KBM-7 (cell line): ENCODE measurements at regions not wholly inside any gene's neighbourhood (a gene's known extent, or its start where the extent isn't known, plus 50 kb on each side); places are given as distances from the start of the nearest gene placed in this dataset.
"Not testable (repeated sequence)": the region's sequence is repeated elsewhere in the genome, so short reads cannot be mapped to it uniquely, and the experiment has no call there.

Experiments used
- DNase-seq: peaks from one replicate; pipeline ENCODE4 v3.0.0-alpha.2; 2015
- in situ Hi-C: fragments of 300-500 bp; cut with MboI; formaldehyde crosslinking; loops from 2 replicates; pipeline ENCODE4 v1.14.3; 2020; ENCODE audit warnings: low sequenced_read_pairs, low pct_unique_long_range_greater_than_20kb, mixed read lengths

GRCh38 chr5:44085083-44085482 is 304.1 kb downstream of the FGF10 start:
- in situ Hi-C loops = no loop called here

DNA sequence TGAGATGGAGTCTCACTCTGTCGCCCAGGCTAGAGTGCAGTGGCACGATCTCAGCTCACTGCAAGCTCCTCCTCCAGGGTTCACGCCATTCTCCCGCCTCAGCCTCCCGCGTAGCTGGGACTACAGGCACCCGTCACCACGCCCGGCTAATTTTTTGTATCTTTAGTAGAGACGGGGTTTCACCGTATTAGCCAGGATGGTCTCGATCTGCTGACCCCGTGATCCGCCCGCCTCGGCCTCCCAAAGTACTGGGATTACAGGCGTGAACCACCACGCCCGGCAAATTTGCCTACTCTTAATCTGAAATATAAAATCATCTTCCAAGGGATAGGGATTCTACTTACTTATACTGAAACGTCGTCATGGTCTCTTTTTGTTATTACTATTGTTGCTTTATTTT is 314.7 kb downstream of the FGF10 start:
- DNase-seq, in situ Hi-C loops: not testable (repeated sequence)

More at GRCh38 chr5:44085083-44085482, 304.1 kb downstream of the FGF10 start:
- no peak for DNase-seq

DNA sequence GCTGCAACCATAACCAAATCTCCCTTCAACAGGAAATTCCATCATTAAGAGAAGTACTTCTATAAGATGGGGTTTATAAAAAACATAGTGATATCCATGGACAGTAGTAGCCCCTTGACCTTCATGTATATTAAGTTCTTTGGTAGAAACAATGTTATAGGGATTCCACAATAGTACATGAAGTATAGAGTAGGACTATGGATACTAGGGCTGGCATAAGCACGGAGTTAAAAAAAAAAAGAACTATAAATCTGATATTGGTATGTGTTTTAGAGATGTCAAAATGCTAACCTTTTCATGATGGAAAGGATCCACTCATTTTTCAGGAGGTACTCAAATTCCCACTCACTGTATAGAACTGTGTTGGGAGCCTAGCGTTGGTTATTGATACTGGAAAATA is 337.6 kb downstream of the FGF10 start:
- in situ Hi-C loops = no loop called here

DNA sequence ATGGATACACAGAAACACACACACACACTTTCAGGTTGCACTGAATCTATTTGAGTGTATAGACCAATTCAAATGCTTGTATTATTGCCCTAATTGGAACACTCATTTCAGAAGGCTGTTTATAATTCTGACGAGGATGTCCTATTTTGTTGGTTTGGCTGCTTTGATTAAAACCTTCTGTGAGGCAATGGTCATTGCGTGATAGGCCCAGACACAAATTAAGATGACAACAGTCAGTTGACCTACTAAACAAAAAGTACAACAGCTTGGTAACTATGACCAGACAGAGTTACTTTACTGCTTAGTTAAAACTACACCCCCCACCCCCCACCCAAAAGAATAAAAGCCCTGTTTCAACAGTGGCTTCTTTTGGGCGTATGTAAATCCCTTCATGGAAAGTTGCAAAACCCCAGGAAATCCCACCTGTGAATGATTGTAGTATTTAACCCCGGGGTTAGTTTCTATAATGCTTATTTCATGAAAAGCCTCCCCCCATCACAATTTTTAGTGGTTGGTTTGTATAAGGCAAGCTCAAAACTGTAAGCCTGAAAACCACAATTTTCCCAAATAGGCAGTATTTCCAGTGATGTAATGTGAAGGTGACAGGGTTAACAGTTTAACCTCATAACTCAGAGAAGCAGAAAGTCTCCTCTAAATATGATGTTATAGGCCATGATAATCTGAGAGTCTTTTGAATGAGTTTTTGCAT is 340.8 kb downstream of the FGF10 start:
- in situ Hi-C loops = no loop called here
- DNase-seq = no peak

More for the DNA sequence above, 337.6 kb downstream of the FGF10 start:
- DNase-seq = no peak

DNA sequence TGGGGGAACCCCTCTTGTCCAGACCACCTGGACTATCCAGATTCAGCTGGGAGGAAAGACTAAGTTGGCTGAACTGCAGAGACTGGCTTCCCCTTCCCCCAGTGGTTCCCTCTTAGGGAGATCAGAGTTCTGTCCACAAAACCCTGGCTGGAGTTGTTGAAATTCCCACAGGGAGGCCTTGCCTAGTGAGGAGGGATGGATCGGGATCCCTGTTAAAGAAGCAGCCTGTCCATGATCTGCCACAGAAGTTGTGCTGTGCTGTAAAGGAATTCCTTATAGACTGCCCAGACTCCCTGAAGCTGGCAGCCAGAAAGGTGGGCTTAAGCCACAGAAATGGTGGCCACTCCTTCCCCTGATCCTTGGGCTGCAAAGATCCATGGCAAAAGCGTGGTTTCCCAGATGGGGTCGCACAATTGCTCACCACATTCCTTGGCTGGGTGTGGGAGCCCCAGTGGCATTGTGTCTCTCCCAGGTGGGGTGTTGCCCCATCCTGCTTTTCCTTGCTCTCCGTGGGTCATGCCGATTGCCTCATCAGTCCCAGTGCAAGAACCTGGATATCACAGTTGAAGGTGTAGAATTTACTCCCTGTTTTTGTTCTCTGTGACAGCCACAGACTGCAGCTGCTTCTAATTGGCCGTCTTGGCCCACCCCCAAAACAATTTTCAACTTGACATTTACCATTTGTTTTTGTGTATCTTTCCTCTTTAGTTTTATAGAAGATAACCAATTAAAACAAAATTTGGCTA is 342.4 kb downstream of the FGF10 start:
- in situ Hi-C loops = no loop called here
- DNase-seq = no peak

DNA sequence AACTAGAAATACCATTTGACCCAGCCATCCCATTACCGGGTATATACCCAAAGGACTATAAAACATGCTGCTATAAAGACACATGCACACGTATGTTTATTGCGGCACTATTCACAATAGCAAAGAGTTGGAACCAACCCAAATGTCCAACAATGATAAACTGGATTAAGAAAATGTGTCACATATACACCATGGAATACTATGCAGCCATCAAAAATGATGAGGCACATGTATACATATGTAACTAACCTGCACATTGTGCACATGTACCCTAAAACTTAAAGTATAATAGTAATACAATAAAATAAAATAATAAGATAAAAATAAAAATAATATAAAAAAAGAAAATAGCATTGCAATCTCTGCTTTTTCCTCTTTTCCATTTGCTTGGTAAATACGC is 344.7 kb downstream of the FGF10 start:
- DNase-seq, in situ Hi-C loops: not testable (repeated sequence)

GRCh38 chr5:44028226-44028625 is 361.0 kb downstream of the FGF10 start:
- no peak for DNase-seq
- in situ Hi-C loops = no loop called here

GRCh38 chr5:44022622-44023021 is 366.6 kb downstream of the FGF10 start:
- in situ Hi-C loops = no loop called here
- DNase-seq = no peak

- in situ Hi-C loops = no loop called here
- DNase-seq = no peak
These were observed 377.7 kb downstream of the FGF10 start for GRCh38 chr5:44011518-44011917.

- no peak for DNase-seq
- in situ Hi-C loops = no loop called here
These were observed 386.8 kb downstream of the FGF10 start for GRCh38 chr5:44002381-44002901.

DNA sequence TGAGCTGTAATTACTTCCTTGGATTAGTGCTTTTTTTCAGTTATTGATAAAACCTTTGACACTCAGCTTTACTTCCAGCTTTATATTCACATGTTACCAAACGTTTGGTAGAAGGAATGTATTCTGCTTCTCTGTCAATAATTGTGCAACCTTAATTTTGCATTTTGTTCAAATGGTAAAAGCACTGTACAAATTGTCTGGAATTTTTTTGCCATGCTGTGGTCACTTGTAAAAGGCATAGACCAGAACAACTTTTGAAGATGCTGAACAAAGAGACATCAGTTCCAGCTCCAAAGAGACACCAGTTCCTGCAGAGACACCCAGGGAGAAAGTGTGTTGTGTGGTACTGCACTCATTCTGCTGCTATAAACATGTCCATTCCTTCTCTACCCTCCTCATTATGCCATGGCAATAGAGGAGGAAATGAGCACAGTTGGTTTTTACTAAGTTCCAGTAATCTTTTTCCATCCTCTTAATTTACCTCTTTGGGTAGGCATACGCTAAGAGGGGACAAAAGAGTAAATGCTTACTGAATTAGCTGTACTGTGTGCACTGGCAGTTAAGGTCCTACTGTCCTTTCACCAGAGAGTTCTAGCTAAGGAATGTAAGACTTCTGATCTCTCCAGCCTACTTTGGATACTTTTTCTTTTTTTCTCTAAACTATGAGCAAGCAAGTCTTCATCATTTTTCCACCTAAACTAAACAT is 387.4 kb downstream of the FGF10 start:
- in situ Hi-C loops = no loop called here
- no peak for DNase-seq

DNA sequence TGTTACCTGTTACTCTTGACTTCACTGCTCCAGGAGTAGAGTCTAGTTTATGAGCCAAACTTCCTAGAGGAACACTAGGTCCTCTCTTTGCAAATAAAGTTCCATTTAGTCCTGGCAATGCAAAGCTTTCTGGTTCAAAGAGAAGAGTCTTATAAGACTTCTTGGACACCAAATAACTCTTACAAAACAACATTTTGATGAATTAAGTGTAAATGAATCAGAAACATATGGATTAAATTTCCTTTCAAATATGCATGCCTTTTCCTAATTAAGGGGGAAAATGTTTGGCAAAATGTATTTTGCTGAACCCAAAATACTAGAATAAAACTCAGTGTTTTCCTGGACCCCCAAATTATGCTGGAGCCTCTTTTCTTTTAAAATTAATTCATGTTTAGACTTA is 388.0 kb downstream of the FGF10 start:
- DNase-seq = no peak
- in situ Hi-C loops = no loop called here

DNA sequence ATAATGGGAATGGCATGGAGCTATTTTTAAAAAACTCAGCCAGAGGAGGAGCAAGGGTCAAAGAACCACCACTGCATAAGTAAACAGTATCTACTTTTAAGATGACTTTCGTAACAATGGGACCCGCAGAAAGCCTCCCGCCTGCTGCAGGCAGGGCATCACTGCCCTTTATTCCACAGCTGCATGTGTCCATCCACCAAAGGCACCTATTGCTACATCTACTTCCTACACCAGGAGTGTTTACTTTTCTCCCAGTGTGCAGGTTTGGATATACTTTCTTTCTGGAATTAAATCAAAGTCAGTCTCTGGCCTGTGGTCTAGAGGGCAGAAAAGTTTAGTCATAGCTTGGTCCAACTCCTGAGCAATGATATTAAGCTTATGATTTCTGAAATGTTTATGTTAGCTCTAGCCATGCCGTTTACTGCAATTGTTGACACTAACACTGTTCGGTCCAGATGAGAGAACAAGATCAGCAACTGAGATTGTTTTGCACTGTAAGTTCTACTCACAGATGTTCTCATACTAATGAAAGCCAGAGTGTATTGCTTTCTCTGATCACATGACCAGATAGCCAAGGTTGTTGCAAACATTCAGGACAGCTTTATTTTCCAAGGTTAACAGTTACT is 391.5 kb downstream of the FGF10 start:
- DNase-seq = no peak
- in situ Hi-C loops = no loop called here

DNA sequence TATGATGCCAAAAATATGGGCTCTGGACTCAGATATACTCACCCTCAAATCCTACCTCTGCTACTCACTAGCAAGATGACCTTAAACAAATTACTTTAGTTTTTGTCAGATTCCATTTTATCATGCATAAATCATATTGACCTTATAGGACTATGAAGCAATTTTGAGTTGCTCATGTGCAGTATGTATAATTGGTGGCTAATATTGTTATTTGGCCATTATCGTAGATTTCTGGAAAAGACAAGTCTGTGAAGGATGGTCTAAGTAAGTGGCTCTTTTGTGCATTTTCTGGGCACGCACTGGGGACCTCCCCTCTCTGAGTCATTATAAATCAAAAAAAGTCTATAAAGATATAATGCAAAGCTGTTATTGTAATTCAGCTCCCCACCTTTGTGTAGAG is 393.0 kb downstream of the FGF10 start:
- DNase-seq = no peak
- in situ Hi-C loops = no loop called here

GRCh38 chr5:43994352-43994708 is 391.4 kb downstream of the NNT start:
- in situ Hi-C loops = no loop called here

DNA sequence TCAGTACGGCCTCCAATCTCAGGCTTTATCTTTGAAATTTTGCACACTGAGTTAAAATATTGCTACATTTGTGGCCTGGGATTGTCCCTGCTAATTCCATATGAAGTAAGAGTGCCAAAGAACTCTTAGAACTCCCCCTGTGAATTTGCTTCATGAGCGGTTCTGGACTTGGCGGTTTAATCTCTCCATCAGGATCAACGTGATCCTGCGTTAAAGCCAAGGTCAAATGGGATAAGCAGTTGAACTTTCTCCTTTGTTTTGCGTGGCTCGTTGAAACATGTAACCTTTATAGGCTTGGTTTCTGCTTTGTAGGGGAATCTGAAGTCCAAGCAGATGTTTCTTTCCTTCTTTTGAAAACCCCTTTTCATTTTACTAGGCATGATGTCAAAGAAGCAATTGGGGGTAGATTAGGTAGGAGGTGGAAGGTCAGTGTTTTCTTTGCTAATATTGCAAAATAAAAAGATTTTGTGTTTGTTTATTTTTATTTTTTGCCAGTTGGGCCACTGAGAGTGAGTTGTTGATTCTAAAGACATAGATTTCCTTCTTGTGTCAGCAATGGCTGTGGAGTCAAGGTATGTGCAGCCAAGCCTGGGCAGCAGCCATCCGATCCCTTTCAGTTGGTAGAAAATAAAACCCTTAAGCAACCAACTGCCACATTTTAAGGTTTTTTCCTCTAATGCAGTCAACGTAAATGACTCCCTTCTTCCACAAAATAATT is 390.8 kb downstream of the NNT start:
- DNase-seq = no peak
- in situ Hi-C loops = no loop called here

More at GRCh38 chr5:43994352-43994708, 391.4 kb downstream of the NNT start:
- no peak for DNase-seq

- in situ Hi-C loops = no loop called here
- DNase-seq = no peak
These were observed 382.4 kb downstream of the NNT start for GRCh38 chr5:43985411-43985810.

DNA sequence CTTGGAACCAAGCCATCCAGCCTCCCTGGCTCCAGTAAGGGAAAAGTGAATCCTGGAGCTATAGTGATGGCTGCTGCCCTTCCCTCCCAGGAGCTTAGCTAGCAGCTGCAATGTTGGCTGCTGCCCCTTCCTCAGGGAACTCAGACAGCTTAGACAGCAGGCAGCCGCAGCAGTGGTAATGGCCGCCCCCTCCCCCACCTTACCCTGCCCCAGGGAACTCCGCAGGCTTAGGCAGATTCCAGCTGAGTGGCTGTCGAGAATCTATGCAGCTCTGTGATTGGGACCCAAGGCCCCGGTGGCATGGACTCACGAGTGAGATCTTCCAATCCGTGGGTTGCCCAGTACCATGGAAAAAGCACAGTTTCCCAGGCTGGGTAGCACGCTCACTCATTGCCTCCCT is 378.6 kb downstream of the NNT start:
- no peak for DNase-seq
- in situ Hi-C loops = no loop called here

- DNase-seq = no peak
- in situ Hi-C loops = no loop called here
These were observed 370.9 kb downstream of the NNT start for GRCh38 chr5:43973908-43974307.
